KMS-11 (cell line): ENCODE measurements at regions not wholly inside any gene's neighbourhood (a gene's known extent, or its start where the extent isn't known, plus 50 kb on each side); places are given as distances from the start of the nearest gene placed in this dataset.

Experiments used
- H2AFZ ChIP-seq: fragments of 200-600 bp; sonication (generic); 2 replicates; pipeline ENCODE4 v1.6.1; 2016; ENCODE audit warnings: antibody characterized with exemption, mixed run types, low read depth
- H3K27ac ChIP-seq: fragments of 200-600 bp; sonication (generic); 2 replicates; pipeline ENCODE4 v1.6.1; 2016; ENCODE audit warnings: mild to moderate bottlenecking, mixed run types
- H3K27me3 ChIP-seq: fragments of 200-600 bp; sonication (generic); 2 replicates; pipeline ENCODE4 v1.6.1; 2017; ENCODE audit warnings: mild to moderate bottlenecking, low read depth, mixed run types, moderate library complexity; ENCODE audit not compliant: insufficient read depth
- H3K36me3 ChIP-seq: fragments of 200-600 bp; sonication (generic); 2 replicates; pipeline ENCODE4 v1.6.1; 2017; ENCODE audit warnings: mild to moderate bottlenecking, mixed run types; ENCODE audit not compliant: insufficient read depth
- H3K4me1 ChIP-seq: fragments of 200-600 bp; sonication (generic); 2 replicates; pipeline ENCODE4 v1.6.1; 2016; ENCODE audit warnings: mild to moderate bottlenecking, low read depth, mixed run types; ENCODE audit not compliant: poor library complexity, severe bottlenecking
- H3K4me2 ChIP-seq: fragments of 200-600 bp; sonication (generic); 2 replicates; pipeline ENCODE4 v1.7.0; 2016; ENCODE audit warnings: mild to moderate bottlenecking, mixed run types
- H3K4me3 ChIP-seq: fragments of 200-600 bp; sonication (generic); IDR thresholded peaks from 2 replicates; pipeline ENCODE4 v1.6.1; 2017; ENCODE audit warnings: low read depth, low read length, mixed read lengths; ENCODE audit not compliant: insufficient read depth
- H3K79me2 ChIP-seq: fragments of 200-600 bp; sonication (generic); 2 replicates; pipeline ENCODE4 v1.6.1; 2016; ENCODE audit warnings: low read depth, mixed run types; ENCODE audit not compliant: insufficient read depth
- H3K9ac ChIP-seq: fragments of 200-600 bp; sonication (generic); 2 replicates; pipeline ENCODE4 v1.6.1; 2016; ENCODE audit warnings: mild to moderate bottlenecking, mixed run types
- H4K20me1 ChIP-seq: fragments of 200-600 bp; sonication (generic); 2 replicates; pipeline ENCODE4 v1.6.1; 2016; ENCODE audit warnings: mild to moderate bottlenecking, mixed run types; ENCODE audit not compliant: insufficient read depth
- TF ChIP-seq, protein P1 (sequence below): fragments of 200-600 bp; sonication (generic); conservative IDR thresholded peaks from 2 replicates; pipeline ENCODE4 v1.6.1; 2017; ENCODE audit warnings: low read depth, mild to moderate bottlenecking, antibody characterized with exemption, low read length, moderate library complexity, mixed read lengths

DNA sequence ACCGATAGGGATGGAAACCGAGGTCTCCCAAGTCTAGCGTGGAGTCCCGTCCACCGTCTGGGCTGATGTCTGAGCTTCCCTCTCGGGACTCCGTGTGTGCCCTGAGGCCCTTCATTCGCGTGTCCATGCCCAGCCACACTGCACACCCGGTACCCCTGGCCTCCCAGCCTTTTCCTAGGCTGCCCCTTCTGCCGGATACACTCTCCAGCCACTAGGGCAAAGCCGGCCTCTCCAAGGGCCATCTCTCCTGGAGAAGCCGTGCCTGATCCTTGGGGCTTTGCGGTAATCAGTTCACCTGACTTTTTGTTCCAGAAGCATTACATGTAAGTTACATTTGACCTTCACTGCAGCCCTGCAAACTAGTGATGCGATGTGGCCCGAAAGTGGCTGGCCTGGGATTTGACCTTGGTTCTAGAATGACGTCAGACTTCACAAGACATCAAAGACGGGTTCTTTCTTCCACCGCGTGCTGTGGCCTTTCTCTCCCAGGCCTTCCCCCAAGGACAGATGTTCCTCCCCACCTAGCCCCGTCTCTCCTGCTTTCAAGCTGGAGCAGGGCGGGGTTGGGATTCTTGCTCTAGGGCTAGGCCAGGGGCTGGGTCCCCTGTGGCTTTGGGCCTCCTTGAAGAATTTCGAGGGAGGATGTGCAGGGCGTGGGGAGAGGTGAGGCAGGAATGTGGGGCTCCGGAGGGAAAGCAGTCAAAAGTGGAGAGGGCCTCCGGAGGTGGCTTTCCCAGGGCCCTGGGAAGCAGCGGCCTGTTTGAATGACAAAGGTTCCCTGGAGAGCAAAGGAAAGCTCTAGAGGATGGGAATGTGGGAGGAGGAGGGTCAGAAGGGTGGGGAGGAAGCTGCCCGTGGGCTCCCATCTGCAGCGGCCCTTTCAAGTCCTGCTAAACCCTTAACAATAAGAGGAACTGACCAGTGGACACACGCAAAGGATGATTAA, 49.7 kb upstream of the SLC2A1 start:
- no peak overlapping the region for H3K9ac ChIP-seq
- H3K27ac ChIP-seq, result no peak overlapping the region
- H3K27me3 ChIP-seq, result no peaks in the 10 kb centered on the region
- H4K20me1 ChIP-seq, result no peaks in the 10 kb centered on the region
- no peaks in the 10 kb centered on the region for H3K4me1 ChIP-seq
- H2AFZ ChIP-seq, result no peak overlapping the region
- H3K36me3 ChIP-seq, result no peaks in the 10 kb centered on the region
- H3K4me3 ChIP-seq, result no peak overlapping the region
- H3K79me2 ChIP-seq, result no peaks in the 10 kb centered on the region
- no peak overlapping the region for H3K4me2 ChIP-seq
- TF ChIP-seq, protein P1, sequence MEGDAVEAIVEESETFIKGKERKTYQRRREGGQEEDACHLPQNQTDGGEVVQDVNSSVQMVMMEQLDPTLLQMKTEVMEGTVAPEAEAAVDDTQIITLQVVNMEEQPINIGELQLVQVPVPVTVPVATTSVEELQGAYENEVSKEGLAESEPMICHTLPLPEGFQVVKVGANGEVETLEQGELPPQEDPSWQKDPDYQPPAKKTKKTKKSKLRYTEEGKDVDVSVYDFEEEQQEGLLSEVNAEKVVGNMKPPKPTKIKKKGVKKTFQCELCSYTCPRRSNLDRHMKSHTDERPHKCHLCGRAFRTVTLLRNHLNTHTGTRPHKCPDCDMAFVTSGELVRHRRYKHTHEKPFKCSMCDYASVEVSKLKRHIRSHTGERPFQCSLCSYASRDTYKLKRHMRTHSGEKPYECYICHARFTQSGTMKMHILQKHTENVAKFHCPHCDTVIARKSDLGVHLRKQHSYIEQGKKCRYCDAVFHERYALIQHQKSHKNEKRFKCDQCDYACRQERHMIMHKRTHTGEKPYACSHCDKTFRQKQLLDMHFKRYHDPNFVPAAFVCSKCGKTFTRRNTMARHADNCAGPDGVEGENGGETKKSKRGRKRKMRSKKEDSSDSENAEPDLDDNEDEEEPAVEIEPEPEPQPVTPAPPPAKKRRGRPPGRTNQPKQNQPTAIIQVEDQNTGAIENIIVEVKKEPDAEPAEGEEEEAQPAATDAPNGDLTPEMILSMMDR, result no peak
